ENCODE measurements at regions not wholly inside any gene's neighbourhood (a gene's known extent, or its start where the extent isn't known, plus 50 kb on each side); places are given as distances from the start of the nearest gene placed in this dataset.

DNA sequence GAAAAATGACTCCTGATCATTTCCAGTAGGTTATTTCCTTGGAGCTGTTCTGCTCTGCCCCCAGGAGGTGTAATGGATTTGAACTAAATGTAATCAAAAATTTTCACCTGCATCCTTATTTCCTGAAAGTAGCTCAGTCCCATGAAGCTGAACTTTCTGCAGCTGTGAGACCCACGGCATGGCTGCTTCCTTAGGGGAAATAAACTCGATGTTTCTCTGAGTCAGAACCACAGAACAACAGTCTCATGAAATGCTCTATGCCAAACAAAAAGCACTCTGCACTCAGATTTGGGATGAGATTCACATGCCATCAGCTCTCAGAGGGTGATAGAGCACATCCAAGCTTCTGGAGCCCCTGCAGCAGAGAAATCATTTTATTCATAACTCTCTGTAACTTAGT is 224.1 kb upstream of the PLEKHG7 start:
- H3K27me3 ChIP-seq (ENCODE audit: control insufficient read depth in 2 of 2, insufficient read depth in 1 of 2, low read length in 1 of 2), result no peaks in the 10 kb centered on the region
- H3K4me3 ChIP-seq (ENCODE audit: low read length in 2 of 2), result no peak overlapping the region
- no peak for DNase-seq (ENCODE audit: low read depth in 6 of 9, low spot score in 9 of 9)
- no peaks in the 10 kb centered on the region for H3K36me3 ChIP-seq (ENCODE audit: control insufficient read depth in 2 of 2, insufficient read depth in 2 of 2, low read length in 1 of 2)
- H3K4me1 ChIP-seq (ENCODE audit: control insufficient read depth in 2 of 2, insufficient read depth in 2 of 2, low read length in 2 of 2), result no peaks in the 10 kb centered on the region
- no peak overlapping the region for H3K27ac ChIP-seq (ENCODE audit: low read depth in 1 of 2, low read length in 1 of 2)
- no peaks in the 10 kb centered on the region for H3K9me3 ChIP-seq (ENCODE audit: control insufficient read depth in 2 of 2, insufficient read depth in 1 of 2, low read length in 1 of 2)
- WGBS, result 11% methylated on average over 2 of the region's 2 CpGs

- H3K36me3 ChIP-seq (ENCODE audit: control insufficient read depth in 2 of 2, insufficient read depth in 2 of 2, low read length in 1 of 2), result no peaks in the 10 kb centered on the region
- 100% methylated on average over 1 of the region's 1 CpG for WGBS
- no peak overlapping the region for H3K27ac ChIP-seq (ENCODE audit: low read depth in 1 of 2, low read length in 1 of 2)
These were observed 225.9 kb upstream of the PLEKHG7 start for GRCh38 chr12:92476844-92477243.

GRCh38 chr12:92473564-92473963 is 229.2 kb upstream of the PLEKHG7 start:
- H3K4me1 ChIP-seq (ENCODE audit: control insufficient read depth in 2 of 2, insufficient read depth in 2 of 2, low read length in 2 of 2), result no peaks in the 10 kb centered on the region
- no peak for DNase-seq (ENCODE audit: low read depth in 6 of 9, low spot score in 9 of 9)
- 96% methylated on average over 2 of the region's 2 CpGs for WGBS
- H3K27ac ChIP-seq (ENCODE audit: low read depth in 1 of 2, low read length in 1 of 2), result no peak overlapping the region
- H3K27me3 ChIP-seq (ENCODE audit: control insufficient read depth in 2 of 2, insufficient read depth in 1 of 2, low read length in 1 of 2), result no peaks in the 10 kb centered on the region
- no peak overlapping the region for H3K4me3 ChIP-seq (ENCODE audit: low read length in 2 of 2)
- no peaks in the 10 kb centered on the region for H3K9me3 ChIP-seq (ENCODE audit: control insufficient read depth in 2 of 2, insufficient read depth in 1 of 2, low read length in 1 of 2)
- H3K36me3 ChIP-seq (ENCODE audit: control insufficient read depth in 2 of 2, insufficient read depth in 2 of 2, low read length in 1 of 2), result no peaks in the 10 kb centered on the region

More at GRCh38 chr12:92476844-92477243, 225.9 kb upstream of the PLEKHG7 start:
- DNase-seq (ENCODE audit: low read depth in 6 of 9, low spot score in 9 of 9), result no peak
- Histone ChIP-seq H3K27me3 (ENCODE audit: control insufficient read depth in 2 of 2, insufficient read depth in 1 of 2, low read length in 1 of 2) (no peaks in the 10 kb centered on the region), H3K9me3 (ENCODE audit: control insufficient read depth in 2 of 2, insufficient read depth in 1 of 2, low read length in 1 of 2) (no peaks in the 10 kb centered on the region), H3K4me3 (ENCODE audit: low read length in 2 of 2) (no peak overlapping the region), H3K4me1 (ENCODE audit: control insufficient read depth in 2 of 2, insufficient read depth in 2 of 2, low read length in 2 of 2) (no peaks in the 10 kb centered on the region)

- Histone ChIP-seq H3K27me3 (ENCODE audit: control insufficient read depth in 2 of 2, insufficient read depth in 1 of 2, low read length in 1 of 2) (no peaks in the 10 kb centered on the region), H3K9me3 (ENCODE audit: control insufficient read depth in 2 of 2, insufficient read depth in 1 of 2, low read length in 1 of 2) (no peaks in the 10 kb centered on the region), H3K27ac (ENCODE audit: low read depth in 1 of 2, low read length in 1 of 2) (no peak overlapping the region), H3K36me3 (ENCODE audit: control insufficient read depth in 2 of 2, insufficient read depth in 2 of 2, low read length in 1 of 2) (no peaks in the 10 kb centered on the region), H3K4me1 (ENCODE audit: control insufficient read depth in 2 of 2, insufficient read depth in 2 of 2, low read length in 2 of 2) (no peaks in the 10 kb centered on the region), H3K4me3 (ENCODE audit: low read length in 2 of 2) (no peak overlapping the region)
- DNase-seq (ENCODE audit: low read depth in 6 of 9, low spot score in 9 of 9), result no peak
- 97% methylated on average over 2 of the region's 2 CpGs for WGBS
These were observed 230.6 kb upstream of the PLEKHG7 start for GRCh38 chr12:92472201-92472600.

- WGBS, result 95% methylated on average over 1 of the region's 1 CpG
- Histone ChIP-seq H3K9me3 (ENCODE audit: control insufficient read depth in 2 of 2, insufficient read depth in 1 of 2, low read length in 1 of 2) (no peaks in the 10 kb centered on the region), H3K36me3 (ENCODE audit: control insufficient read depth in 2 of 2, insufficient read depth in 2 of 2, low read length in 1 of 2) (no peaks in the 10 kb centered on the region), H3K4me1 (ENCODE audit: control insufficient read depth in 2 of 2, insufficient read depth in 2 of 2, low read length in 2 of 2) (no peaks in the 10 kb centered on the region), H3K27me3 (ENCODE audit: control insufficient read depth in 2 of 2, insufficient read depth in 1 of 2, low read length in 1 of 2) (no peaks in the 10 kb centered on the region), H3K27ac (ENCODE audit: low read depth in 1 of 2, low read length in 1 of 2) (no peak overlapping the region), H3K4me3 (ENCODE audit: low read length in 2 of 2) (no peak overlapping the region)
- no peak for DNase-seq (ENCODE audit: low read depth in 6 of 9, low spot score in 9 of 9)
These were observed 231.2 kb upstream of the PLEKHG7 start for GRCh38 chr12:92471551-92471950.

DNA sequence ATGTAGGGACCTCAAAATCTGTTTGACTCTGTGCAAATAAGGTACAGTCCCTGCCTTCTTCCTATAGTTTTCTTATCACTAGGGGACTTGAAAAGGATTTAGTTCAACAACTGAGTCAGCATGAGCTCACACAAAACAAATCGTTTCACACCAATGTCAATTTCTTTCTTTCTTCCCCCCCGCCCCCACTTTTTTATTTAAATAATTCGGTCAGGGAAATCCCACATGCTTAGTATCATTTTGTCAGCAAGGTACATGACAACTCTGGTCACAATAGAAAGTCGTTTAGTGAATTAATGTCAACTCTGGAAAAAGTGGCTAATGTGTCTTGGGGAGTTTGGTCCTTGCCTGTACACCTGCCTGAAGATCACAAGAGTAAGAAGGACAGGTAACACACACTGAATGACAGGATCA is 232.2 kb upstream of the PLEKHG7 start:
- no peak overlapping the region for H3K27ac ChIP-seq (ENCODE audit: low read depth in 1 of 2, low read length in 1 of 2)

GRCh38 chr12:92469837-92470236 is 233.0 kb upstream of the PLEKHG7 start:
- no peaks in the 10 kb centered on the region for H3K36me3 ChIP-seq (ENCODE audit: control insufficient read depth in 2 of 2, insufficient read depth in 2 of 2, low read length in 1 of 2)
- no peak overlapping the region for H3K4me3 ChIP-seq (ENCODE audit: low read length in 2 of 2)
- DNase-seq (ENCODE audit: low read depth in 6 of 9, low spot score in 9 of 9), result no peak
- 97% methylated on average over 6 of the region's 6 CpGs for WGBS
- no peaks in the 10 kb centered on the region for H3K4me1 ChIP-seq (ENCODE audit: control insufficient read depth in 2 of 2, insufficient read depth in 2 of 2, low read length in 2 of 2)
- no peaks in the 10 kb centered on the region for H3K9me3 ChIP-seq (ENCODE audit: control insufficient read depth in 2 of 2, insufficient read depth in 1 of 2, low read length in 1 of 2)
- H3K27ac ChIP-seq (ENCODE audit: low read depth in 1 of 2, low read length in 1 of 2), result no peak overlapping the region
- no peaks in the 10 kb centered on the region for H3K27me3 ChIP-seq (ENCODE audit: control insufficient read depth in 2 of 2, insufficient read depth in 1 of 2, low read length in 1 of 2)

More for the DNA sequence above, 232.2 kb upstream of the PLEKHG7 start:
- no peak for DNase-seq (ENCODE audit: low read depth in 6 of 9, low spot score in 9 of 9)
- 90% methylated on average over 4 of the region's 4 CpGs for WGBS
- no peaks in the 10 kb centered on the region for H3K36me3 ChIP-seq (ENCODE audit: control insufficient read depth in 2 of 2, insufficient read depth in 2 of 2, low read length in 1 of 2)
- no peaks in the 10 kb centered on the region for H3K9me3 ChIP-seq (ENCODE audit: control insufficient read depth in 2 of 2, insufficient read depth in 1 of 2, low read length in 1 of 2)
- no peaks in the 10 kb centered on the region for H3K4me1 ChIP-seq (ENCODE audit: control insufficient read depth in 2 of 2, insufficient read depth in 2 of 2, low read length in 2 of 2)
- no peak overlapping the region for H3K4me3 ChIP-seq (ENCODE audit: low read length in 2 of 2)
- H3K27me3 ChIP-seq (ENCODE audit: control insufficient read depth in 2 of 2, insufficient read depth in 1 of 2, low read length in 1 of 2), result no peaks in the 10 kb centered on the region

GRCh38 chr12:92468358-92469020 is 234.3 kb upstream of the PLEKHG7 start:
- no peaks in the 10 kb centered on the region for H3K4me1 ChIP-seq (ENCODE audit: control insufficient read depth in 2 of 2, insufficient read depth in 2 of 2, low read length in 2 of 2)
- WGBS, result 97% methylated on average over 8 of the region's 8 CpGs
- H3K9me3 ChIP-seq (ENCODE audit: control insufficient read depth in 2 of 2, insufficient read depth in 1 of 2, low read length in 1 of 2), result no peaks in the 10 kb centered on the region
- no peak overlapping the region for H3K4me3 ChIP-seq (ENCODE audit: low read length in 2 of 2)
- H3K27ac ChIP-seq (ENCODE audit: low read depth in 1 of 2, low read length in 1 of 2), result no peak overlapping the region
- H3K27me3 ChIP-seq (ENCODE audit: control insufficient read depth in 2 of 2, insufficient read depth in 1 of 2, low read length in 1 of 2), result no peaks in the 10 kb centered on the region
- H3K36me3 ChIP-seq (ENCODE audit: control insufficient read depth in 2 of 2, insufficient read depth in 2 of 2, low read length in 1 of 2), result no peaks in the 10 kb centered on the region
- no peak for DNase-seq (ENCODE audit: low read depth in 6 of 9, low spot score in 9 of 9)

DNA sequence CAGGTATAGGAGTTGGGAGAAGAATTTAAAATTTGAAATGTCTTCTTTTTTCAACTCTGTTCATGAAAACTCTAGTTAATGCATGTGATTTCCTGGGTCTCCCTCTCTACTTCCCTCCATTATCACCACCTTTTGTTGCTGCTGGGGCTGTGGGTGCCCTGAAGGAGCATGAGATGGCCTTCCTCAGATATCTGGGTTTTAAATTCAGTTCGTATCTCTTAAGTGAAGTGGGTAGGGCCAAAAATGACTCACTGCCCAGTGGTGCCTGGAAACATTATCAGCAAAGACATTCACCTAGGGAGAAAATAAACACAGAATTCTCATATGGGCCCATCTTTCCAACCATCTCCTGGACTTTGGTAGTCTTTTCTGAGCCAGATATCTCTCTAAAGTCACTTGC is 234.9 kb upstream of the PLEKHG7 start:
- DNase-seq (ENCODE audit: low read depth in 6 of 9, low spot score in 9 of 9), result no peak
- H3K36me3 ChIP-seq (ENCODE audit: control insufficient read depth in 2 of 2, insufficient read depth in 2 of 2, low read length in 1 of 2), result no peaks in the 10 kb centered on the region
- H3K4me1 ChIP-seq (ENCODE audit: control insufficient read depth in 2 of 2, insufficient read depth in 2 of 2, low read length in 2 of 2), result no peaks in the 10 kb centered on the region
- H3K4me3 ChIP-seq (ENCODE audit: low read length in 2 of 2), result no peak overlapping the region
- peak overlapping the region in 1 of 2 donors; percentile 18 for H3K27ac ChIP-seq (ENCODE audit: low read depth in 1 of 2, low read length in 1 of 2)
- no peaks in the 10 kb centered on the region for H3K27me3 ChIP-seq (ENCODE audit: control insufficient read depth in 2 of 2, insufficient read depth in 1 of 2, low read length in 1 of 2)
- H3K9me3 ChIP-seq (ENCODE audit: control insufficient read depth in 2 of 2, insufficient read depth in 1 of 2, low read length in 1 of 2), result no peaks in the 10 kb centered on the region
- 87% methylated on average over 1 of the region's 1 CpG for WGBS

All from thymus (tissue), 11 donors.